ENCODE measurements at regions not wholly inside any gene's neighbourhood (a gene's known extent, or its start where the extent isn't known, plus 50 kb on each side); places are given as distances from the start of the nearest gene placed in this dataset.

GRCh38 chr1:239870194-239870593, 221.5 kb upstream of the FMN2 start:
- no peak overlapping the region for H3K4me2 ChIP-seq
- no peak for TF ChIP-seq EZH2 (IDR thresholded peaks at IDR 0.05; ENCODE audit: low read depth, unreplicated experiment)
- no peak for TF ChIP-seq JUNB (IDR thresholded peaks at IDR 0.05; ENCODE audit: unreplicated experiment)
- no peak for TF ChIP-seq CREB1 (CRISPR knock-in tag; IDR thresholded peaks at IDR 0.05; ENCODE audit: low read depth)
- TF ChIP-seq ZNF331 (CRISPR knock-in tag; IDR thresholded peaks at IDR 0.05; ENCODE audit: low read depth) = no peak
- no peak for TF ChIP-seq ZNF114 (CRISPR knock-in tag; IDR thresholded peaks at IDR 0.05)
- no peak for TF ChIP-seq ZNF462 (CRISPR knock-in tag; IDR thresholded peaks at IDR 0.05)
- no peak for TF ChIP-seq POLR2AphosphoS5 (IDR thresholded peaks at IDR 0.05; ENCODE audit: low read depth)

GRCh38 chr1:239872626-239873025, 219.1 kb upstream of the FMN2 start:
- Histone ChIP-seq H2AFZ (no peak overlapping the region), H3K9me2 (ENCODE audit: insufficient read depth) (no peaks in the 10 kb centered on the region; the same call in none of the 2 replicates), H3F3A (replicated peaks; ENCODE audit: low read depth) (no peaks in the 10 kb centered on the region), H3K4me3 (no peak overlapping the region), H3K79me2 (replicated peaks; ENCODE audit: insufficient read depth) (no peaks in the 10 kb centered on the region), H3K4me1 (ENCODE audit: insufficient read depth) (no peaks in the 10 kb centered on the region), H3K4me2 (no peak overlapping the region), H4K20me1 (replicated peaks; ENCODE audit: insufficient read depth) (no peaks in the 10 kb centered on the region), H3K27ac (ENCODE audit: low read depth) (no peak overlapping the region), H3K27me3 (ENCODE audit: insufficient read depth) (no peaks in the 10 kb centered on the region), H3K36me3 (ENCODE audit: insufficient read depth) (no peaks in the 10 kb centered on the region)
- Mint-ChIP-seq H3K4me1 (no peaks in the 10 kb centered on the region), H3K4me3 (no peak overlapping the region), H3K27me3 (ENCODE audit: insufficient read depth, low read depth, poor library complexity) (no peaks in the 10 kb centered on the region), H3K9me3 (no peaks in the 10 kb centered on the region; the same call in 2 of the 3 replicates), H3K27ac (no peak overlapping the region), H3K36me3 (ENCODE audit: low read depth) (no peaks in the 10 kb centered on the region)
- no peak for DNase-seq (ENCODE audit: low spot score)
- no peak for ATAC-seq
- no peak for TF ChIP-seq EZH2phosphoT487 (IDR thresholded peaks at IDR 0.05; ENCODE audit: unreplicated experiment)
- TF ChIP-seq CTCF (conservative IDR thresholded peaks at IDR 0.05; ENCODE audit: low read depth in 2 of 2) = no peak
- TF ChIP-seq ZNF331 (CRISPR knock-in tag; IDR thresholded peaks at IDR 0.05; ENCODE audit: low read depth) = no peak
- no peak for TF ChIP-seq REST (IDR thresholded peaks at IDR 0.05; ENCODE audit: unreplicated experiment)
- TF ChIP-seq POLR2AphosphoS5 (IDR thresholded peaks at IDR 0.05; ENCODE audit: low read depth) = no peak

More at GRCh38 chr1:239870194-239870593, 221.5 kb upstream of the FMN2 start:
- no peak overlapping the region for H3K27ac ChIP-seq (ENCODE audit: low read depth)
- no peaks in the 10 kb centered on the region for H3K79me2 ChIP-seq (replicated peaks; ENCODE audit: insufficient read depth)
- Mint-ChIP-seq H3K27me3 (ENCODE audit: insufficient read depth, low read depth, poor library complexity) (peaks cover 2% of the 10 kb centered on the region), H3K4me1 (no peaks in the 10 kb centered on the region), H3K36me3 (ENCODE audit: low read depth) (peaks cover 4% of the 10 kb centered on the region; the same call in 1 of the 3 replicates), H3K4me3 (no peak overlapping the region), H3K27ac (no peak overlapping the region), H3K9me3 (no peaks in the 10 kb centered on the region; the same call in 2 of the 3 replicates)
- DNase-seq (ENCODE audit: low spot score) (no peak), ATAC-seq (no peak)
- no peaks in the 10 kb centered on the region for H3K36me3 ChIP-seq (ENCODE audit: insufficient read depth)
- H3K27me3 ChIP-seq (ENCODE audit: insufficient read depth) = no peaks in the 10 kb centered on the region
- no peaks in the 10 kb centered on the region for H3K4me1 ChIP-seq (ENCODE audit: insufficient read depth)
- H2AFZ ChIP-seq = no peak overlapping the region
- no peaks in the 10 kb centered on the region for H3F3A ChIP-seq (replicated peaks; ENCODE audit: low read depth)
- H3K9me2 ChIP-seq (ENCODE audit: insufficient read depth) = no peaks in the 10 kb centered on the region; the same call in 1 of the 2 replicates
- no peak overlapping the region for H3K4me3 ChIP-seq
- H4K20me1 ChIP-seq (replicated peaks; ENCODE audit: insufficient read depth) = no peaks in the 10 kb centered on the region

All from GM23338 (cell line).